Occipital lobe (tissue), 1 donor: ENCODE measurements at regions not wholly inside any gene's neighbourhood (a gene's known extent, or its start where the extent isn't known, plus 50 kb on each side); places are given as distances from the start of the nearest gene placed in this dataset.
A peak's percentile ranks its signal among the peaks of the same experiment; 100 is the strongest.
"Not testable (repeated sequence)": the region's sequence is repeated elsewhere in the genome, so short reads cannot be mapped to it uniquely, and the experiment has no call there.

Experiments used
- DNase-seq: peaks from one replicate; lab custom pipeline; 2025; lab: John Stamatoyannopoulos, UW

DNA sequence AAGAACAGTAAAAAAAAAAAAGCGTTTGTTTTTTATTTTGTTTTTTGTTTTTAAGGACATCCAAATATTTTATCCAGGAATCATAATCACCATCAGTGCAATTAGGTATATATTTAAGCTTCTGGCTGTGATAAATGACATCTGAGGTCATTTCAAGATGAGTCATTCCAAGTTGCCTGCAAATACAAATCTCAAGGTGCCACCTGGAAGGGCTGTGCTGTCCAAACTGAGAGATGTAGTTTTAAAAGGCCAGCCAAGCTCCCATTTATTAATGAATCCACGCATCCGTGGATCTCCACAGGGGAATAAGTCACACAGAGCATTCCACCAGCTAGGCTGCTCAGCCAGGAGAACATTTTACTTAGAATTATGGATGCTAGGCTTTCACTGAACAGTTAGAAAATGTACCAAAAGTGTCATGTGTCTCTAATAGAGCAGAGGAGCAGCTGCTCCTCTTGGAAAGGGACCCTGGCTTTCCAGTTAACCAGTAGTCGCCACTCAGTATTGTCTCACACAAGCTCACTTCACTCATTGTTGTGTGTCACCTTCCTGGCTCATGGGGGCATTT lies 1151.4 kb upstream of the TMEM132C start:
- DNase-seq: no peak

DNA sequence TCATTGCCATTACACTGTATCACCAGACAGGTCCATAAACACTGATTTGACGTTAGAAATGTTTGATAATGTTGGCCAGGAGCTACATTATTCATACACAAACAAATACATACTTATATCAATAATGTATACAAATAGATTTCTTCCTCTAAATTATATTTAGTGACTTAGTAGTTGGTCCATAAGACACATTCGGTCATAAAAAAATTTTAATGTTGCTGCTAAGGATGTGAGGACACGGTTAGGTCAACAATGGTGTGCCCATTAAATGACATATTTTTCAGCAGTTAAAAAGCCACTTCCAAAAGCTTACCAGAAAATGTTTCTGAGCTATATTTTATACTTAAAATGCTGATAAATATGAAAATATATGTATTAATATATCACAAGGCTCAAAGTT lies 1148.7 kb upstream of the TMEM132C start:
- DNase-seq: no peak

DNA sequence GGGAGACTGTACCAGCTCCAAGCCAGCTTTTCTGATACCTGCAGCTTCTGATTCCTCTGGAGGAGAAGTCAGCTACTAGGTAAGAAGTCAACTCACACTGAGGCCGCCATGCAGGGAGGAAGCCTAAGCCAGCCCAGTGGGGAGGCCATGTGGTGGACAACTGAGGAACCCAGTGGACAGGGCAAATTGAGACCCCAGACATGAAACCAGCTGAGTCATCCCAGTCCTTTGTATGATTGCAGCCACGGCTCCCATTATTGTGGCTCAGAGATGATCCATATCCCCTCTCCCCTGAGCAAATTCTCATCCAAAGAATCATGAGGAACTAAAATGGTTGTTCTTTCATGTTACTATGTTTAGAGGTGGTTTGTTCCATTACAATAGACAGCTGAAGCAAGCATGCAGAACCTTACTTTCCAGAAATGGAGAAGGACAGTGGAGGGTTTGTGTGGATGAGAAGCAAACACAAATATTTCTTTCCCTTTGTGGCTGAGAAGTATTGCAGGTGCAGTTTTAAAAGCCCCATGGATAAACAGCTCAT lies 1147.3 kb upstream of the TMEM132C start:
- DNase-seq: no peak

DNA sequence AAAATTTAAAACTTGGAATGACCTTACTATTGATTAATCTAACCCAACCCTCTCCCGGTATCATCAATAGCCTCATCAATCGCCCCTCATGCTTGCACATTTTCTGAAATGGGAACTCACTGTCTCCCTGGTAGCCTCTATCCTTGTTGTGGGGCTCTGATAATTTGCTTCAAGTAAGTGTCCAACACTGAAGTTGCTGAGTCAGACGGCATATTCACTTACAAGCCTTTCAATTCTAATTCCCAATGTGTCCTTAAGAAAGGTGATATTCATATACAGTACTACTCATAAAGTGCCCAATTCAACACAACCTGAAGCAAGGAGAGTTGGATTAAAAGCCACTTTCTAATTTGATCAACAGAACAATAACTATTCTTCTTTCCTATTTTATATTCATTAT lies 1146.1 kb upstream of the TMEM132C start:
- DNase-seq: no peak

DNA sequence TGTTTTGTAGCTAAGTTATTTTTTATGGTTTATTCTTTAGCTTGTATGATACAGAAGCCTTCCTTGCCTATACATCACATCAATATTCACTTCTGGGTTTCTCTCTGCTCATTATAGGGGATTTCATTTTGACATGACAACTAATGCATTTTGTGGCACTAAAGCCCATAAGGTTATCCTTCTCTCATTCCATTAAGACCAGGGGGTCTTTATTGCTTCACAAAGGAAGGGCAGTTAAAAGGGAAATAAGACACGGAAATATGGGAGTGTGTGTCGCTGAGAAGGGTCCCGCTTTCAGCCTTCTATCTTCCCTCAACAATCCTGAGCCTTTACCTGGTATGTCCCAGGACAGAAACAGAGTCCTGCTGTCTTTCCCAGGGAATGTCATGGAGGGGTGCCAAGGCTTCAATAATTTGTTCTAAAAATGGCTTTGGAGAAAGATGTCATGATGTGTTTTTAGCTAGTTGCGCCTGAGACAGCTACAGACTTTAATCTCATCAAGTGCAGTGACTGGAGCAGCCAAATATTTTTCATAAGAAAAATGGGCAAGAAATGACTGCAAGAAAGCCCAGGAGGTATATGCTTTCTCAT lies 1145.4 kb upstream of the TMEM132C start:
- DNase-seq: no peak

DNA sequence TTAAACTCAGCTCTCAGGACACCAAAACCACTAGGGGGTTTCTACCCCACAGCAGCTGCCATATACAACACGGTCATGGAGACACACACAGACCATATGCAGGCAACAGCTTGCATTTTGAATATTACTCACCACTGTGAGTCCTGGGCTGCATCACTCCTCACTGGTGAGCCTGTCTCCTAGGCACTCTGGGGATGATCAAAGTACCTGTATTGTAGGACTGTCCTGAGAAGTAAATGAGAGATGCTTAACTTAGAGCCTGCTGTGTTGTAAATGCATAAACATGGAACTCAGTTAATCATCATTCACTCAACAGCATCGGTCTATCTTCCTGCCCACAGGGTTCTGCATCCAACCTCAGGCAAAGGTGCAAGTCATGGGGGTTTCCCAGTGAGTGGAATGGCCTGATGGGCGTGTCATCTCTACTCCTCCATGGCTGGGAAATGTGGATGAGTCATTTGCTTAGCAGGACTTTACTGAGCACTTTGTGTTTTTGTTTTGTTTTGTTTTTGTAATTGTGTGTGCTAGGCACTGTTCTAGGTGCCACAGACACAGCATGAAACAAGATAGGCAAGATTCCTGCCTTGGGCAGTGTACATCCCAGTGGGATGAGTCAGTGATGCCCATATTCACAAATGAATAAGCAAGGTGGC lies 1141.2 kb upstream of the TMEM132C start:
- no peak for DNase-seq

DNA sequence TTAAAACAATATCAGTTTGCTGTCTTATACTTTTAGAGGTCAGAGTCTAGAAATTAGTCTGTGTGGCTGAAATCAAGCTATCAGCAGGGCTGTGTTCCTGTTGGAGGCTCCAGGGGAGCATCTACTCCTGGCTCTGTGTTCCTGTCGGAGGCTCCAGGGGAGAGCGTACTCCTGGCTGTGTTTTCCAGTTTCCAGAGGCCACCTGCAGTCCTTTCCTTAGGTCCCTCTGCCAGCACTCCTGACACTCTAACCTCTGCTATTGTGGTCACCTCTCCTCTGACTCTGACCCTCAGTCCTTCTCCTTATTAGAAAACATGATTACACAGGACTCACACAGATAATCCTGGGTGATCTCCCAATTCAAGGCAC lies 1140.7 kb upstream of the TMEM132C start:
- no peak for DNase-seq

DNA sequence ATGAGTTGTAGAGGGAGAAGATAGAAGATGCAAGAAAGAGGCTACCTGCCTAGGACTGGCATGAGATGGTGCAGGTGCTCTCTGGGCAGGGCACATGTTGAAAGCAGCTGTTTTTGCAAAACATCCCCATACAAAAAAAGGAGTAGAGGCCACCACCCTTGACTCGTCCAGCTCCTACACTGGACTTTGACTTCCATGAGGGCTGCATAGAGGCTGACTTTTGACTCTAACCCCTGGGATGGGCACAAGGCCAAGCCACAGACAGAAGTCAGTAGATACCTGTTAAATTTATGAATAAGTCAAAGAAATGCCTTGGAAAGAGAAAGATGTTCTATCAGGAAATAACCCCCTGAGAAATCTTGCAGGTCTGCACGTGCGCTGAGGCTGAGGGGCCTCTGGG lies 1139.1 kb upstream of the TMEM132C start:
- no peak for DNase-seq

DNA sequence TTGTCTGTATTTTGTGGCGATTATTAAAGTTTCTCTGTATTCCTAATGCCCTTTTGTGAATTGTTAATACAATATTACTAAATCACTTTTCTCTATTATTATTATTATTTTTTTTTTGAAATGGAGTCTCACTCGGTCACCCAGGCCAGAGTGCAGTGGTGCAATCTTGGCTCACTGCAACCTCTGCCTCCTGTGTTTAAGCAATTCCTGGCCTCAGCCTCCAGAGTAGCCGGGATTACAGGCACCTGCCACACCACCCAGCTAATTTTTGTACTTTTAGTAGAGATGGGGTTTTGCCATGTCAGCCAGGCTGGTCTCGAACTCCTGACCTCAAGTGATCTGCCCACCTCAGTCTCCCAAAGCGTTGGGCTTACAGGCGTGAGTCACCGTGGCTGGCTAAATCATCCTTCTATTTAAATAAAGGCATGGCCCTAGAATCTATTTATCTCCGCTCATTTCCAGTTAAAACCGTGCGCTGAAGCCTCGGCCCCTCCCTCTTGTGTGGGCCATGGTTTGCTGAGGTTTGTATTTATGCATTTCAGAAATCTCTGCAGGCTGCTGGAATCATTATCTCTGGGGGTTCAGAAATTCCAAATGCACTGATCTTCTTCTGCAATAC lies 1136.4 kb upstream of the TMEM132C start:
- DNase-seq: no peak

DNA sequence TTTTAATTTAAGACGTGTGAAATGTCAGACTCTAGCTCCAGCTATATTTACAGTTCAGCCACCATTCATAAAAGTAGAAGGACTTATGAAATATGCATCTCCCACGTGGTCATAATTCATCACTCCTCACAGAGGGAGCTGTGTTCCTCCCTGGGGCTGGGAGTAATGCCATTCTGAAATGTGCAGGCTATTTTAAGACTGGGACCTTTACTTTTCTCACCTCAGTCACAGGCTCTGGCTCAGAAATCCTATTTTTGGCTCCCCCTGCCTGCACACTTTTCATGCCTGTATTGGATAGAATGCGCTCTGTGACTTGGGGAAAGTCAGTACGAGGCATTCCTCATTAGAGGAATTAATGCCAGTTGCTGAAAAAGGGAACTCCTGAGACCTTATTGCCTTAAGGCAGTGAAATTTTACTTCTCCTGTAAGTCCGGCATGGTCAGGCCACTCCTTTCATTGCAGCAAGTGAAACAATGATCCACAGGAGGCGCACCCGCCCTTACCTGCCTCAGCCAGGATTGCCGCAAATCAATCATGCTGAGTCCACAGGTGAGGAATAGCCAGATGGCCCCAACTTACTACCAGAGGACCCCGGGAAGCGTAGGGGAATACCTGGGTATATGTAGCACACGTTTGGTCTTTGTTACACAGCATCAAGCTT lies 1133.2 kb upstream of the TMEM132C start:
- DNase-seq: no peak

DNA sequence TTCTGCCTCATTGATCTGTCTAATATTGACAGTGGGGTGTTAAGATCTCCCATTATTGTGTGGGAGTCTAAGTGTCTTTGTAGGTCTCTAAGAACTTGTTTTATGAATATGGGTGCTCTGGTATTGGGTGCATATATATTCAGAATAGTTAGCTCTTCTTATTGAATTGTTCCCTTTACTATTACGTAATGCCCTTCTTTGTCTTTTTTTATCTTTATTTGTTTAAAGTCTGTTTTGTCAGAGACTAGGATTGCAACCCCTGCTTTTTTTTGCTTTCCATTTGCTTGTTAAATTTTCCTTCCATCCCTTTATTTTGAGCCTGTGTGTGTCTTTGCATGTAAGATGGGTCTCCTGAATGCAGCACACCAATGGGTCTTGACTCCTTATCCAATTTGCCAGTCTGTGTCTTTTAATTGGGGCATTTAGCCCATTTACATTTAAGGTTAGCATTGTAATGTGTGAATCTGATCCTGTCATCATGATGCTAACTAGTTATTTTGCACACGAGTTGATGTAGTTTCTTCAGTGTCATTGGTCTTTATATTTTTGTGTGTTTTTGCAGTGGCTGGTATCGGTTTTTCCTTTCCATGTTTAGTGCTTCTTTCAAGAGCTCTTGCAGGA lies 1126.0 kb upstream of the TMEM132C start:
- not testable (repeated sequence) for DNase-seq

DNA sequence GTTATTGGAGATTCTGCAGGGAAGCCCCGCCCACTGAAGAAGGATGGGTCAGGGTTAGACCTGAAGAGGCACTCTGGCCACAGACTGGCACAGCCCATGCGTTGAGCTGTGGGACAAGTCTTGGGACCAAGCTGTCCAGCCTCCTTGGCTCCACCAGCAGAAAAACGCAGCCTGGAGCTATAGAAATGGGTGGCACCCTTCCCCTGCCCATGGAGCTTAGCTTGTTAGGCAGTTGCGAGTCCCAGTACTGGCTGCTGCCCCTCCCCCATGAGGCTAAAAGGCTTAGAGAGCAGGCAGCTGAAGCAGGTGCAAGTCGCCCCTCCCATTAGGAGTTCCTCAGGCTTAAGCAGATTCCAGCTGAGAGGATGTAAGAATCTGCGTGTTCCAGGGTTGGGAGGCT lies 1124.0 kb upstream of the TMEM132C start:
- DNase-seq: no peak

DNA sequence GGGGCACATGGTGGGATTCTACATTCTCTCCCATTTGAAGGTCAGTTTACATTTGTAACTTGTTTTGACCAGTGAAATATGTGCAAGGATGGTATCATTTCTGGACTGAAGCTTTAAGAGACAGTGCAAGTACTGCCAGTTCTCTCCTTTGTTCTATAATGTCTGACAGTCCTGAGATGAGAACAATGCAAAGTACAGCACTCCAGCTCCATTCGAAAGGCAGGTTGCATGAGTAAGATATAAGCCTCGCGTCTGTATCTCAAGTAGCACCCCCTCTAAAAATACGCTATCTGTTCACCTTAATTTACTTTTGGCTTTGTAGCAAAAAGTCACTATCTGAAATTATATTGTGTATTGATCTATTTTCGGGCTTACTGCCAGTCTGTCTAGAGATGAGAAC lies 1122.2 kb upstream of the TMEM132C start:
- DNase-seq: no peak

DNA sequence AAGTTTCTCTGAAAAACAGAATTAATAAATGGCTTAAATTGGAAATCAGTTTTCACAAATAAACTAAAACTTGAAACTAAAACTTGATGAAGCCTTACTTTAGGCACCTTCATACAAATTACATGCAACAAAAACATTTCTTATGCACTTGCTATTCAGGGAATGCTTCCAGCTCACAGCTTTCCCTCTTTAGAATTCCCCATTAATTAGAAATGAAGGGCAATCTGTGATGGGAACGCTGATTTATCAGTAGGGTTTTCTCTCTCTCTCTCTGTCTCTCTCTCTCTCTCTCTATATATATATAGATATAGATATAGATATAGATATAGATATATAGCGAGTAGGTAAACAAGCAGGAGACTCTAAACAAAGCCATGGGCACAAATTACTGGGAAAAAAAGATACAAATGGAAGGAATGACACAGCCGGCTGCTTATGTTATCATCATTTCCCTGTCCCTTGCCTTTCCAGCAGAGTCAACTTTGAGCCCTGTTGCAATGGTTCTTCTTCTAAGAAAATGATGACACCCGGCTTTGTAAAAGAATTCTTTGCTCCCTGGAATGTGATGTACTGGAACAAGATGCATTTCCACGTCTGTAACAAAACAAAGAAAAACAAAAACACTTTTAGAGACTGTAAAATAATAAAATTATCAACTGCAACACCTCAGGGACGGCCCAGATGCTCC lies 1121.6 kb upstream of the TMEM132C start:
- DNase-seq: no peak

DNA sequence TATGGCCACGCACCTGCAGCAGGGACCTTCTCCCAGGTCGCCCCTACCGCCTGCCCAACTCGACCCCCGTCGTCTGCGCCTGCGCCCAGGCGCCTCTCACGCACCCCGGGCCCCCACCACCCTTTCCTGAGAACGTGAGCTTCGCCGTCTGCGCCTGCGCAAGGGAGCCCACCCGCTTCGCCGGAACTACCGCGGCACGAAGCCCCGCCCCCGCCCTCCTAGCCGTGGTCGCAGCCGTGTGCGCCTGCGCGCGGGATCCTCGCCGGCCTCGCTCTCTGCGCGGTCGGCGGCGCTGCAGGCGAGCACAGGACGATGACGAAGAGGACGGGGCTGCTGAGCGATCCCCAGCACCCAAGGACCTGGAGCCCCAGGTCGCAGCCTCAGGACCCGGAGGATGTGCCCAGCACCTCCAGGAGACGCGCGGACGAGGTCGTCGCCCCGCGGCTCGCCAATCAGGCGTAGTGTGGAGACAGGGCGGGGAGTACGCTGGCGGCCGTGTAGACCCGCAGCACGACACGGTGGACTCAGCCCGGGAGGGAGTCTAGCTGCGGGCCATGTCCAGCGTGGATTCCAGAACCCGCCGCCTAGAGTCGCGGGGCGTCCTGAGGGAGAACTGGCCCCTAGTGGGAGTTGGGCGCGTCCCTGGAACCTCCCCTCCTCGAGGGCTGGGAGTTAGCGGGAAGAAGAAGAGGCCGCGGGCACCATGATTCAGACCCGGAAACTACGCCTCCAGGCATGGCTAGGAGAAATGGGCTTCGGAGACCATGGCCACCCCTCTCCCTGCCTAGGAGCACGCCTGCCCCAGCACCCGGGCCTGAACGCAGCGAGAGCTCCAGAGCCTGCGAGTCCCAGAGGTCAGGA lies 1120.8 kb upstream of the TMEM132C start:
- DNase-seq: peak; percentile 62

DNA sequence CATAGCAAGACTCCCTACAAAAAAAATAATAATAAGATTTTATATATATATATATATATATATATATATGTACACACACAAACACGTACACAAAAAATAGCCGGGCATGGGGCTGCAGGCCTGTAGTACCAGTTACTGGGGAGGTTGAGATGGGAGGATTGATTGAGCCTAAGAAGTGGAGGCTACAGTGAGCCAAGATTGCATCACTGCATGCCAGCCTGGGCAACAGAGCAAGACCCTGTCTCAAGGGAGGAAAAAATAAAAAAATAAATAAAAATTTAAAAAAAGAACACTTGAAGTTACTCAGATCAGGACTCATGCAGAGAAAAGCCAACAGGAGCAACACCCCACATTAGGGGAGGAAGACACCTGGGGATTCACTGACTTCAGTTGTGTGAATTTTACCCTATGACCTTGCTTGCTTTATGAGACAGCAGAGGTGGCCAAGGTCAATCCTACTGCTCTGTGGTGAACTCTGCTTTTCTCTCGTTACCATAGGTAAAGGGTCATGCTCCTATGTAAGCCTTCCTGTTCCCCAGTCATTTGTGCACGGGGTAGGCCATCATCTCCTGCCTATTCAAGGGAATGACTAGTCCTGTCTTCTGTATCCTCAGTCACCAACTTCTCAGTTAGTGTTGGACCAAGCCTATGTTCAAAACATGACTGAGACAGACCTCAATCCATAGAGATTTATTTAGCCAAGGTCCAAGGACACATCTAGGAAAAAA lies 1119.8 kb upstream of the TMEM132C start:
- no peak for DNase-seq

DNA sequence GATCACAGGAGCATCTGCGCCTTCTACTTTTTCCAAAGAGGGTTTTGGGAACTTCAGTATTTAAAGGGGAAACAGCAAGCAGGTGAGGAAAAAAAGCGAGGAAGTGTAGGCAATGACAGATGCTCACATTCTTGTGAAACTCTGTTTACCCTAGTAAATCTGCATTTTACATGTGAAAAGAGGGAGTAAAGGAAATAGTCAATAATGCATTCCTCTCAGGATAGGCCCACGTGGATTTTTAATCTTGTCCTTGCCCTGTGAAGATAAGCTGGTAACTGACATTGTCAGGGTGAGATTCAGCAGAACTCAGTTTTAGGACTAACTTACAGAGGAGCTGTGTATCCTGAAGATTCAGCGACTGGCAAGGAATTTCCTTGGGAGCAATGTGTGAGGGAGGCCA lies 1119.2 kb upstream of the TMEM132C start:
- no peak for DNase-seq

DNA sequence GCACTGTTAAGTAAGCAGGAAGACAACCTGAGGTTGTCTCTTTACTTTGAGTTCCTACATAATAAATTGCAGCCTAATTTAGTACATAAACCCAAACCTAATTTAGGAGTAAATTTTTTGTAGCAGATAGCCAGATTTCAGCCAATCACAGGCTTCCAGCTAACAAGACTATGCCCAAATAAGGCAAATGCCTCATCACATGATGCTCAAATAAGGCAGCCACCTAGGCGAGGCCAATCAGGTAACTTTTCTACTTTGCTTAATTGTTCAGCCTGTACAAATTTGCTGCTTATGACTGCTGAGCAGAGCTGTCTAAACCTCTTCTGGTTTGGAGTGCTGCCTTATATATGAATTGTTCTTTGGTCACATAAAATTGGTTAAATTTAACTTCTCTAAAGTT lies 1118.7 kb upstream of the TMEM132C start:
- DNase-seq: no peak

DNA sequence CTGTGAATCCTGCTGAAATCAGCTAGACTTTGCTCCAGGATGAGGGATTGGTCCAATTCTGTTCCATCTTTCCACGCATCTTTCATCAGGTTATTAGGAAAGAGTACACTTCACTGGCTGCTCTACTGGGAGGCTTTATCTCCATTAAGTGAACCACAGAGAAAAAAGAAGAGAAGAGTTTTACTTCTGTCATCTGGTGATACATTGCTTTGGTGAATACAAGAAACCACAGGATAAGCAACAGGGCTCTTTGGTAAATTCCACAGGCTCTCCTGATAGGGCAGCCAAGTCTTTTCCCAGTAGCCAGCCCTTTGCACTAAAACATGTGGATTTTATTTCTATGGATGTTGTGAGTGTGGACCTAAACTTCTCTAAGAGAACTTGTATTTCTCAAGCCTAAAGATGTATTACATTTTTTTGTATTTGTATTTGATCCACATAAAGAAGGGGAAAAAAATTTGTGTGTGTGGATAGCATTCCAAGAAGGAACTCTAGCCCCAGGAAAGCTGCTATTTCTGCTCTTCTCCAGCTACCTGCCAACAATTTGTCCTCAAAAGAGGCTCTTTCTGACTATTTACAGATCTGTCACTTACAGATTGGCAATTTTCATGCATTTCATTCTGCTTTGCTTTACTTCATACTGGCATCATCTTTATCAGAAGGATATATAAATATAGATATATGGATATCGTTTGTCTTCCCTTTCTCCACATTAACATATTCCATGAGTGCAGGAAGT lies 1117.6 kb upstream of the TMEM132C start:
- no peak for DNase-seq
